GM23248 (cell line): ENCODE measurements at regions not wholly inside any gene's neighbourhood (a gene's known extent, or its start where the extent isn't known, plus 50 kb on each side); places are given as distances from the start of the nearest gene placed in this dataset.

Source experiments
- EZH2 ChIP-seq: fragments of 200-600 bp; sonication (generic); IDR thresholded peaks from 2 replicates; pipeline ENCODE4 v1.6.1; 2018; ENCODE audit warnings: antibody characterized with exemption, mild to moderate bottlenecking; ENCODE audit not compliant: insufficient read depth, poor library complexity, severe bottlenecking
- EZH2phosphoT487 ChIP-seq: fragments of 200-600 bp; sonication (generic); IDR thresholded peaks from 2 replicates; pipeline ENCODE4 v1.6.1; 2018; ENCODE audit warnings: antibody characterized with exemption, moderate library complexity, mild to moderate bottlenecking, low read depth; ENCODE audit not compliant: insufficient read depth

DNA sequence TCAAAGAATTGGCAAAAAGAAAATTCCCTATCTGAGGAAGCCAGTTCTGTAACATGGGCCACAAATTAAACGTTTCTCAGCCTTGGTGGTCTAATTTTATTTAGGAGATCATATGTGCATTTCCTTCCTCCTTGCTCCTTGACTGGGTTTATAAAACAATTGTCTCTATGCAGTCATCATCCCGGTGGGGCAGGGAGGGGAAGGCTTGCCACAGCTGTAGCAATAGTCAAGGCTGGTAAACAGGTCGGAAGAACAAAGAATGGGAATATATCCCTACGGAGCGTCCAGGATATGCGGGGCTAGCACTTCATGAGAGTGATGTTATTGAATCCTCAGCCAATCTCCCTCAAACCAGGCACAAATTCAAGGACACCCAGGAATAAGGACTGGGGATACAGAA is 143.8 kb downstream of the RNF152 start:
- TF ChIP-seq EZH2 (no peak), EZH2phosphoT487 (no peak)
